ENCODE measurements at regions not wholly inside any gene's neighbourhood (a gene's known extent, or its start where the extent isn't known, plus 50 kb on each side); places are given as distances from the start of the nearest gene placed in this dataset.

DNA sequence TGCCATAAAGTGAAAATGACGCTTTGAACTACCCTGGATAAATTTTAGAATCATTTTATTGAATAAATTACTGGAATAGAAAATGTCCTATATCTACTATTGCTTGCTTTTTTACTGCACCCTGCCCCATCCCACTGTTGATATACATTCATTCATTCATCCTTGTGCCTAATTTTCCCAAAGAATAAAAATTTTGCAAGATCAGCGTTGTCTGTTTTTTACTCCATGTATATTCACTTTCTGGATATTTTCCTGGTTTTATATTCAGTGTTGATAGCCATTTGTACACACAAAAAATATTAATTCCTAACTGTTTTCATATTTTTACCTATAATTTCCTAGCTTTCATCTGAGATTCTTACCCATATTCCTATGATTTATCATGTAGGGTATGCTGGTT lies 262.9 kb upstream of the MAGI2 start:
- TF ChIP-seq CTCF (conservative IDR thresholded peaks at IDR 0.05) = no peak
- no peak for TF ChIP-seq ZFX (IDR thresholded peaks at IDR 0.05)

All from C4-2B (cell line).